ENCODE measurements at regions not wholly inside any gene's neighbourhood (a gene's known extent, or its start where the extent isn't known, plus 50 kb on each side); places are given as distances from the start of the nearest gene placed in this dataset.

- DNase-seq = no peak
Observed at GRCh38 chr6:167442796-167443680, 118.2 kb downstream of the TTLL2 start.

- DNase-seq = no peak
Observed at GRCh38 chr6:167444602-167445346, 119.9 kb downstream of the TTLL2 start.

- no peak for DNase-seq
Observed at GRCh38 chr6:167445568-167445967, 120.7 kb downstream of the TTLL2 start.

- DNase-seq = no peak
Observed at GRCh38 chr6:167446046-167446445, 121.2 kb downstream of the TTLL2 start.

GRCh38 chr6:167446971-167447370 lies 122.1 kb downstream of the TTLL2 start:
- DNase-seq = no peak

- DNase-seq = no peak
Observed at GRCh38 chr6:167448378-167448777, 123.5 kb downstream of the TTLL2 start.

- DNase-seq = no peak
Observed at GRCh38 chr6:167449094-167449861, 124.4 kb downstream of the TTLL2 start.

- no peak for DNase-seq
Observed at GRCh38 chr6:167450626-167451025, 125.7 kb downstream of the TTLL2 start.

- no peak for DNase-seq
Observed at GRCh38 chr6:167452338-167453081, 127.6 kb downstream of the TTLL2 start.

- DNase-seq = no peak
Observed at GRCh38 chr6:167453082-167453446, 128.2 kb downstream of the TTLL2 start.

GRCh38 chr6:167454003-167454402 lies 129.1 kb downstream of the TTLL2 start:
- no peak for DNase-seq

- DNase-seq = no peak
Observed at GRCh38 chr6:167455371-167455770, 130.5 kb downstream of the TTLL2 start.

GRCh38 chr6:167462514-167463312 lies 137.8 kb downstream of the TTLL2 start:
- DNase-seq = no peak

GRCh38 chr6:167464177-167464576 lies 139.3 kb downstream of the TTLL2 start:
- DNase-seq = no peak

- no peak for DNase-seq
Observed at GRCh38 chr6:167465482-167465881, 140.6 kb downstream of the TTLL2 start.

GRCh38 chr6:167467282-167467681 lies 142.4 kb downstream of the TTLL2 start:
- no peak for DNase-seq

- no peak for DNase-seq
Observed at GRCh38 chr6:167467793-167468431, 143.0 kb downstream of the TTLL2 start.

GRCh38 chr6:167469101-167469500 lies 144.2 kb downstream of the TTLL2 start:
- peak in 1 of 2 donors; percentile 8 for DNase-seq

GRCh38 chr6:167469672-167470071 lies 144.8 kb downstream of the TTLL2 start:
- DNase-seq = no peak

- DNase-seq = no peak
Observed at GRCh38 chr6:167470101-167470835, 145.4 kb downstream of the TTLL2 start.
